ENCODE measurements at regions not wholly inside any gene's neighbourhood (a gene's known extent, or its start where the extent isn't known, plus 50 kb on each side); places are given as distances from the start of the nearest gene placed in this dataset.

DNA sequence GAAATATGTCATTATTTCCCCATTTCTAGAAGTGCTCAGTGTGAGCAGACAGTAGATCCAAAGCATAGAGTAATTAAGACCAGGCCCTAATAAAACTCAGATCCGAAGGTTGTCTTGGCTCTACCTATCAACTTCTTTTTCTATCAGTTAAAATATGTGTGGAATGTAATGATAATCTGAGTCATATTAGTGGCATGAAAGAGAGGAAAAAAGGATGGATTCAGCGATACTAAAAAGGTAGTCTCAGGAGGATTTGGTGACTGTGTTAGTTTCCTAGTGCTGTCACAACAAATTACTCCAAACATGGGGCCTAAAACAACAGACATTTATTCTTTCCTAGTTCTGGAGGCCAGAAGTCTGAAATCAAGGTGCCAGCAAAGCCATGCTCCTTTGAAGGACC is 103.7 kb upstream of the NABP1 start:
- TF ChIP-seq POLR2A (IDR thresholded peaks at IDR 0.05) (no peak), POLR2AphosphoS5 (IDR thresholded peaks at IDR 0.05) (no peak)

Measured in prostate gland (tissue), 1 donor.